GM12873 (cell line): ENCODE measurements at regions not wholly inside any gene's neighbourhood (a gene's known extent, or its start where the extent isn't known, plus 50 kb on each side); places are given as distances from the start of the nearest gene placed in this dataset.

ENCODE experiments used
- CTCF ChIP-seq: IDR thresholded peaks from 2 replicates; pipeline ENCODE4 v1.5.1; 2012; ENCODE audit warnings: low read depth, mild to moderate bottlenecking, moderate library complexity, low read length, control low read depth; ENCODE audit not compliant: insufficient read depth; ENCODE audit errors: missing control alignments

GRCh38 chr1:58109646-58110200, 436.8 kb downstream of the OMA1 start:
- TF ChIP-seq CTCF, result no peak

- TF ChIP-seq CTCF, result no peak
Measured at GRCh38 chr1:58108783-58109182, 437.7 kb downstream of the OMA1 start.

- TF ChIP-seq CTCF, result no peak
Measured at GRCh38 chr1:58107943-58108342, 438.6 kb downstream of the OMA1 start.

- no peak for TF ChIP-seq CTCF
Measured at GRCh38 chr1:58104960-58105359, 441.6 kb downstream of the OMA1 start.

- TF ChIP-seq CTCF, result no peak
Measured at GRCh38 chr1:58096714-58097113, 449.8 kb downstream of the OMA1 start.

- TF ChIP-seq CTCF, result no peak
Measured at GRCh38 chr1:58095183-58095582, 451.3 kb downstream of the OMA1 start.

- no peak for TF ChIP-seq CTCF
Measured at GRCh38 chr1:58094221-58094620, 452.3 kb downstream of the OMA1 start.

GRCh38 chr1:58090640-58091039, 455.9 kb downstream of the OMA1 start:
- no peak for TF ChIP-seq CTCF
